ENCODE measurements at regions not wholly inside any gene's neighbourhood (a gene's known extent, or its start where the extent isn't known, plus 50 kb on each side); places are given as distances from the start of the nearest gene placed in this dataset.

- no peak for TF ChIP-seq EGR1 (IDR thresholded peaks at IDR 0.05; ENCODE audit: low read depth in 2 of 2)
- no peak for TF ChIP-seq GABPA (IDR thresholded peaks at IDR 0.05 in 1 of 2, conservative IDR thresholded peaks at IDR 0.05 in 1 of 2)
- TF ChIP-seq, protein P1, sequence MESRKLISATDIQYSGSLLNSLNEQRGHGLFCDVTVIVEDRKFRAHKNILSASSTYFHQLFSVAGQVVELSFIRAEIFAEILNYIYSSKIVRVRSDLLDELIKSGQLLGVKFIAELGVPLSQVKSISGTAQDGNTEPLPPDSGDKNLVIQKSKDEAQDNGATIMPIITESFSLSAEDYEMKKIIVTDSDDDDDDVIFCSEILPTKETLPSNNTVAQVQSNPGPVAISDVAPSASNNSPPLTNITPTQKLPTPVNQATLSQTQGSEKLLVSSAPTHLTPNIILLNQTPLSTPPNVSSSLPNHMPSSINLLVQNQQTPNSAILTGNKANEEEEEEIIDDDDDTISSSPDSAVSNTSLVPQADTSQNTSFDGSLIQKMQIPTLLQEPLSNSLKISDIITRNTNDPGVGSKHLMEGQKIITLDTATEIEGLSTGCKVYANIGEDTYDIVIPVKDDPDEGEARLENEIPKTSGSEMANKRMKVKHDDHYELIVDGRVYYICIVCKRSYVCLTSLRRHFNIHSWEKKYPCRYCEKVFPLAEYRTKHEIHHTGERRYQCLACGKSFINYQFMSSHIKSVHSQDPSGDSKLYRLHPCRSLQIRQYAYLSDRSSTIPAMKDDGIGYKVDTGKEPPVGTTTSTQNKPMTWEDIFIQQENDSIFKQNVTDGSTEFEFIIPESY (IDR thresholded peaks at IDR 0.05): no peak
- TF ChIP-seq FOXA1 (IDR thresholded peaks at IDR 0.05): no peak
- TF ChIP-seq TAF1 (conservative IDR thresholded peaks at IDR 0.05): no peak
- no peak for TF ChIP-seq RXRA (IDR thresholded peaks at IDR 0.05)
- no peak for TF ChIP-seq JUND (IDR thresholded peaks at IDR 0.05)
- TF ChIP-seq HNF4G (IDR thresholded peaks at IDR 0.05): no peak
- no peak for TF ChIP-seq FOXA2 (IDR thresholded peaks at IDR 0.05)
- TF ChIP-seq, protein P2, sequence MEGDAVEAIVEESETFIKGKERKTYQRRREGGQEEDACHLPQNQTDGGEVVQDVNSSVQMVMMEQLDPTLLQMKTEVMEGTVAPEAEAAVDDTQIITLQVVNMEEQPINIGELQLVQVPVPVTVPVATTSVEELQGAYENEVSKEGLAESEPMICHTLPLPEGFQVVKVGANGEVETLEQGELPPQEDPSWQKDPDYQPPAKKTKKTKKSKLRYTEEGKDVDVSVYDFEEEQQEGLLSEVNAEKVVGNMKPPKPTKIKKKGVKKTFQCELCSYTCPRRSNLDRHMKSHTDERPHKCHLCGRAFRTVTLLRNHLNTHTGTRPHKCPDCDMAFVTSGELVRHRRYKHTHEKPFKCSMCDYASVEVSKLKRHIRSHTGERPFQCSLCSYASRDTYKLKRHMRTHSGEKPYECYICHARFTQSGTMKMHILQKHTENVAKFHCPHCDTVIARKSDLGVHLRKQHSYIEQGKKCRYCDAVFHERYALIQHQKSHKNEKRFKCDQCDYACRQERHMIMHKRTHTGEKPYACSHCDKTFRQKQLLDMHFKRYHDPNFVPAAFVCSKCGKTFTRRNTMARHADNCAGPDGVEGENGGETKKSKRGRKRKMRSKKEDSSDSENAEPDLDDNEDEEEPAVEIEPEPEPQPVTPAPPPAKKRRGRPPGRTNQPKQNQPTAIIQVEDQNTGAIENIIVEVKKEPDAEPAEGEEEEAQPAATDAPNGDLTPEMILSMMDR (IDR thresholded peaks at IDR 0.05; ENCODE audit: low read depth, low read length, missing input control): no peak
- TF ChIP-seq REST (IDR thresholded peaks at IDR 0.05): no peak
- TF ChIP-seq, protein P3, sequence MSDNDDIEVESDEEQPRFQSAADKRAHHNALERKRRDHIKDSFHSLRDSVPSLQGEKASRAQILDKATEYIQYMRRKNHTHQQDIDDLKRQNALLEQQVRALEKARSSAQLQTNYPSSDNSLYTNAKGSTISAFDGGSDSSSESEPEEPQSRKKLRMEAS (IDR thresholded peaks at IDR 0.05): no peak
- Histone ChIP-seq H3K36me3 (ENCODE audit: control insufficient read depth in 4 of 4, insufficient read depth in 3 of 4, low read depth in 1 of 4, low read length in 3 of 4) (no peaks in the 10 kb centered on the region), H3K4me3 (ENCODE audit: low read depth in 1 of 3, low read length in 3 of 3) (no peak overlapping the region), H3K9me3 (ENCODE audit: control insufficient read depth in 4 of 4, low read length in 3 of 4) (peaks cover 0 to 4% (median 2%) of the 10 kb centered on the region in 4 donors), H3K9ac (ENCODE audit: low read depth in 1 of 2, low read length in 2 of 2) (no peak overlapping the region), H3K4me1 (ENCODE audit: control insufficient read depth in 4 of 4, insufficient read depth in 4 of 4, low read length in 3 of 4) (no peaks in the 10 kb centered on the region), H3K27ac (ENCODE audit: low read depth in 1 of 2, low read length in 2 of 2) (no peak overlapping the region), H3K27me3 (ENCODE audit: control insufficient read depth in 4 of 4, insufficient read depth in 4 of 4, low read length in 3 of 4) (no peaks in the 10 kb centered on the region)
- no peak for DNase-seq (ENCODE audit: low spot score)
These were observed 160.6 kb upstream of the HSF2 start for GRCh38 chr6:122238861-122239260.

DNA sequence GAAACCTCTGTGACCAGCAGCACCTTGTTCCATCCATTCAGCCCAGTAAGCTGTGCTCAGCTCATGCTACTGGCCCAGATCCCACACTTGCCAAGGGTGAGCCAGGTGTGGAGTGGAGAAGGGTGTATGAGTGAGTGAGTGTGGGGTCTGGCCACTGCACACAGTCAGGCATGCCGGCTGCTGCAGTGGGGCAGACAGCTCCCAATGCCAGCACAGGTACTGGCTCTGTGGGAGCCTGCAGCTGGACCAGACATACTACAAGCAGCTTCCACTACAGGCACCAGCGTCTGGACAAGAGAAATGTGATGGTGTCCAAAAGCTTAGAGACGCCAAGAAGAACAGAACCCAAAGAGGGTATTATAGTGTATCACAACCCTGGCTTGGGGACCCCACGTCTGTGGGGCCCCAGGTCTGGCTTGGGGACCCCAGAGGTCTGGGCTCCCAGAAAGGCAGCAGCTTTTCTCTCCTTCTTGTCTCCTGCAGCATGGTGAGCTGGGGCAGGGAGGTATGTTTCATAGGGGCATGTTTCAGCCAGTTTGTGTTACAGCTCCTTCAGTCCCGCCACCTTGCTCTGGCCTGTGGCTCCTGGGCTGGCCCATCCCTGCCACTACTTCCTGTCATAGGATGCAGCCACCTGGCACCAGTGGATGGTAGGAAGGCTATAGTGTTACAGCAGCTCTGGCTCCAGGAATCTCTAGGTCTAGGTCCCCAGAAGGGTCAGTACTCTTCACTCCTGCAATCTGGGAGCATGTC lies 152.4 kb upstream of the HSF2 start:
- Histone ChIP-seq H3K9ac (ENCODE audit: low read depth in 1 of 2, low read length in 2 of 2) (no peak overlapping the region), H3K4me3 (ENCODE audit: low read depth in 1 of 3, low read length in 3 of 3) (no peak overlapping the region), H3K9me3 (ENCODE audit: control insufficient read depth in 4 of 4, low read length in 3 of 4) (peaks cover 0 to 4% (median 3%) of the 10 kb centered on the region in 4 donors), H3K4me1 (ENCODE audit: control insufficient read depth in 4 of 4, insufficient read depth in 4 of 4, low read length in 3 of 4) (no peaks in the 10 kb centered on the region), H3K36me3 (ENCODE audit: control insufficient read depth in 4 of 4, insufficient read depth in 3 of 4, low read depth in 1 of 4, low read length in 3 of 4) (no peaks in the 10 kb centered on the region), H3K27me3 (ENCODE audit: control insufficient read depth in 4 of 4, insufficient read depth in 4 of 4, low read length in 3 of 4) (no peaks in the 10 kb centered on the region), H3K27ac (ENCODE audit: low read depth in 1 of 2, low read length in 2 of 2) (no peak overlapping the region)
- WGBS: 55% methylated on average over 5 of the region's 5 CpGs
- no peak for DNase-seq (ENCODE audit: low spot score)
- TF ChIP-seq, protein P1 (IDR thresholded peaks at IDR 0.05): no peak
- no peak for TF ChIP-seq EGR1 (IDR thresholded peaks at IDR 0.05; ENCODE audit: low read depth in 2 of 2)
- TF ChIP-seq RXRA (IDR thresholded peaks at IDR 0.05): no peak
- TF ChIP-seq JUND (IDR thresholded peaks at IDR 0.05): no peak
- no peak for TF ChIP-seq YY1 (IDR thresholded peaks at IDR 0.05)
- no peak for TF ChIP-seq NR2F2 (IDR thresholded peaks at IDR 0.05)
- TF ChIP-seq FOXA1 (IDR thresholded peaks at IDR 0.05): no peak
- TF ChIP-seq, protein P2 (IDR thresholded peaks at IDR 0.05; ENCODE audit: low read depth, low read length, missing input control): no peak
- TF ChIP-seq SP1 (IDR thresholded peaks at IDR 0.05): no peak

Measured in liver (tissue), 8 donors.